RWPE2 (cell line): ENCODE measurements at regions not wholly inside any gene's neighbourhood (a gene's known extent, or its start where the extent isn't known, plus 50 kb on each side); places are given as distances from the start of the nearest gene placed in this dataset.

Experiments used
- ATAC-seq: fragments of 200-7000 bp; cut with Tn5 transposase; 3 replicates; pipeline ENCODE4 v1.9.1; 2021; ENCODE audit warnings: low read depth
- DNase-seq: peaks from one replicate; pipeline ENCODE4 v3.0.0-alpha.2; 2020; ENCODE audit warnings: low spot score
- H3K27ac ChIP-seq: fragments of 450-650 bp; 2 replicates; pipeline ENCODE4 v1.5.1; 2017; ENCODE audit warnings: mild to moderate bottlenecking; ENCODE audit not compliant: poor library complexity, severe bottlenecking
- H3K27me3 ChIP-seq: fragments of 250-450 bp; sonication (Bioruptor Pico); 2 replicates; pipeline ENCODE4 v1.5.1; 2021; ENCODE audit warnings: mild to moderate bottlenecking, moderate library complexity; ENCODE audit not compliant: insufficient read depth, poor library complexity, severe bottlenecking
- H3K36me3 ChIP-seq: fragments of 250-450 bp; sonication (Bioruptor Pico); 2 replicates; pipeline ENCODE4 v1.5.1; 2020; ENCODE audit warnings: low read depth, mild to moderate bottlenecking, moderate library complexity
- H3K4me1 ChIP-seq: fragments of 250-450 bp; sonication (Bioruptor Pico); 2 replicates; pipeline ENCODE4 v1.5.1; 2021; ENCODE audit warnings: mild to moderate bottlenecking, moderate library complexity; ENCODE audit not compliant: insufficient read depth, poor library complexity, severe bottlenecking
- H3K4me3 ChIP-seq: fragments of 250-450 bp; sonication (Bioruptor Pico); 2 replicates; pipeline ENCODE4 v1.5.1; 2021; ENCODE audit warnings: mild to moderate bottlenecking, moderate library complexity; ENCODE audit not compliant: severe bottlenecking
- H3K9me3 ChIP-seq: fragments of 250-450 bp; sonication (Bioruptor Pico); 2 replicates; pipeline ENCODE4 v1.5.1; 2021; ENCODE audit warnings: mild to moderate bottlenecking, moderate library complexity; ENCODE audit not compliant: severe bottlenecking
- CTCF ChIP-seq: fragments of 450-650 bp; IDR thresholded peaks from one replicate; pipeline ENCODE4 v1.5.1; 2017; ENCODE audit warnings: mild to moderate bottlenecking, moderate library complexity; ENCODE audit not compliant: poor library complexity, severe bottlenecking

GRCh38 chr13:61797397-61797796, 381.7 kb upstream of the PCDH20 start:
- H3K27me3 ChIP-seq: no peaks in the 10 kb centered on the region
- TF ChIP-seq CTCF: no peak
- H3K9me3 ChIP-seq: no peaks in the 10 kb centered on the region
- no peak overlapping the region for H3K27ac ChIP-seq
- no peak overlapping the region for H3K4me3 ChIP-seq
- H3K36me3 ChIP-seq: no peaks in the 10 kb centered on the region
- DNase-seq: no peak
- H3K4me1 ChIP-seq: no peaks in the 10 kb centered on the region
- no peak for ATAC-seq

- Histone ChIP-seq H3K27ac (no peak overlapping the region), H3K9me3 (no peaks in the 10 kb centered on the region)
Measured at GRCh38 chr13:61795580-61795979, 379.9 kb upstream of the PCDH20 start.

GRCh38 chr13:61779456-61779855, 363.8 kb upstream of the PCDH20 start:
- Histone ChIP-seq H3K4me3 (no peak overlapping the region), H3K36me3 (no peaks in the 10 kb centered on the region), H3K27ac (no peak overlapping the region), H3K4me1 (no peaks in the 10 kb centered on the region), H3K9me3 (no peaks in the 10 kb centered on the region), H3K27me3 (no peaks in the 10 kb centered on the region)
- ATAC-seq (no peak), DNase-seq (no peak)
- TF ChIP-seq CTCF: no peak

More at GRCh38 chr13:61795580-61795979, 379.9 kb upstream of the PCDH20 start:
- Histone ChIP-seq H3K4me1 (no peaks in the 10 kb centered on the region), H3K4me3 (no peak overlapping the region), H3K27me3 (no peaks in the 10 kb centered on the region), H3K36me3 (no peaks in the 10 kb centered on the region)
- no peak for TF ChIP-seq CTCF
- ATAC-seq: no peak
- no peak for DNase-seq

GRCh38 chr13:61778531-61778930, 362.9 kb upstream of the PCDH20 start:
- ATAC-seq (no peak), DNase-seq (no peak)
- Histone ChIP-seq H3K36me3 (no peaks in the 10 kb centered on the region), H3K27ac (no peak overlapping the region), H3K9me3 (no peaks in the 10 kb centered on the region), H3K4me1 (no peaks in the 10 kb centered on the region), H3K4me3 (no peak overlapping the region), H3K27me3 (no peaks in the 10 kb centered on the region)
- TF ChIP-seq CTCF: no peak

GRCh38 chr13:61777899-61778298, 362.2 kb upstream of the PCDH20 start:
- TF ChIP-seq CTCF: no peak
- Histone ChIP-seq H3K27ac (no peak overlapping the region), H3K9me3 (no peaks in the 10 kb centered on the region), H3K4me1 (no peaks in the 10 kb centered on the region), H3K27me3 (no peaks in the 10 kb centered on the region), H3K4me3 (no peak overlapping the region), H3K36me3 (no peaks in the 10 kb centered on the region)
- ATAC-seq: no peak
- DNase-seq: no peak
